ENCODE measurements at regions not wholly inside any gene's neighbourhood (a gene's known extent, or its start where the extent isn't known, plus 50 kb on each side); places are given as distances from the start of the nearest gene placed in this dataset.

GRCh38 chr15:93196135-93196670, 107.2 kb upstream of the RGMA start:
- Histone ChIP-seq H2AFZ (ENCODE audit: control insufficient read depth, low read depth, low read length) (no peak overlapping the region), H3K4me3 (no peak overlapping the region), H3K36me3 (ENCODE audit: control insufficient read depth in 2 of 2, insufficient read depth in 2 of 2, low read length in 1 of 2) (no peaks in the 10 kb centered on the region), H4K20me1 (ENCODE audit: control insufficient read depth, insufficient read depth) (no peaks in the 10 kb centered on the region), H3K4me1 (ENCODE audit: control insufficient read depth, insufficient read depth, low read length) (no peaks in the 10 kb centered on the region), H3K79me2 (ENCODE audit: control insufficient read depth, insufficient read depth, low read length) (no peaks in the 10 kb centered on the region), H3K27ac (ENCODE audit: control insufficient read depth, insufficient read depth) (no peak overlapping the region), H3K27me3 (replicated peaks in 1 of 2; ENCODE audit: control insufficient read depth in 2 of 2, insufficient read depth in 2 of 2, low read length in 1 of 2) (no peaks in the 10 kb centered on the region), H3K9me3 (replicated peaks; ENCODE audit: control insufficient read depth, insufficient read depth, low read length) (no peaks in the 10 kb centered on the region), H3K4me2 (ENCODE audit: control insufficient read depth, insufficient read depth) (no peak overlapping the region), H3K9ac (ENCODE audit: control insufficient read depth, insufficient read depth, low read length) (no peak overlapping the region)
- no peak for FAIRE-seq
- ChIA-PET POLR2A (interaction anchor here (0.6 kb wide), 2 partner anchors 106 to 710 kb away, joined by 7 to 8 read pairs; no protein-coding TSS in a partner anchor), SMC1A (ENCODE audit: uncharacterized antibody, unreplicated experiment) (interaction anchor here (0.6 kb wide), 1 partner anchor 1216 kb away, joined by 4 read pairs; no protein-coding TSS in a partner anchor), CTCF (interaction anchor here (0.9 kb wide), 1 partner anchor 470 kb away, joined by 3 read pairs; no protein-coding TSS in a partner anchor), RAD21 (ENCODE audit: unreplicated experiment) (no interaction called here)
- intact Hi-C loops (cut with micrococcal nuclease; ENCODE audit: unreplicated experiment) (no loop called here), in situ Hi-C loops (cut with MboI) (no loop called here)
- no TSS peak for BruUV-seq (replicated peaks)
- no peak for DNase-seq (ENCODE audit: low read depth, low spot score)
- 18% methylated on average over 5 of the region's 5 CpGs for WGBS (ENCODE audit: insufficient coverage, insufficient replicate concordance, low lambda C conversion rate, missing lambda C conversion rate)
- no peak for TF ChIP-seq CBFB (IDR thresholded peaks at IDR 0.05; ENCODE audit: low read depth)
- ATAC-seq: no peak

GRCh38 chr15:93195109-93195508, 106.1 kb upstream of the RGMA start:
- FAIRE-seq (no peak), DNase-seq (ENCODE audit: low read depth, low spot score) (no peak), ATAC-seq (no peak)
- no peaks in the 10 kb centered on the region for H3K9me3 ChIP-seq (replicated peaks; ENCODE audit: control insufficient read depth, insufficient read depth, low read length)
- H3K79me2 ChIP-seq (ENCODE audit: control insufficient read depth, insufficient read depth, low read length): no peaks in the 10 kb centered on the region
- no TSS peak for BruUV-seq (replicated peaks)
- SMC1A ChIA-PET (ENCODE audit: uncharacterized antibody, unreplicated experiment): no interaction called here
- H2AFZ ChIP-seq (ENCODE audit: control insufficient read depth, low read depth, low read length): no peak overlapping the region
- RAD21 ChIA-PET (ENCODE audit: unreplicated experiment): no interaction called here
- H3K4me1 ChIP-seq (ENCODE audit: control insufficient read depth, insufficient read depth, low read length): no peaks in the 10 kb centered on the region
- no peak overlapping the region for H3K4me2 ChIP-seq (ENCODE audit: control insufficient read depth, insufficient read depth)
- no peak overlapping the region for H3K4me3 ChIP-seq
- CTCF ChIA-PET: no interaction called here
- intact Hi-C loops (cut with micrococcal nuclease; ENCODE audit: unreplicated experiment) (no loop called here), in situ Hi-C loops (cut with MboI) (no loop called here)
- no peaks in the 10 kb centered on the region for H3K27me3 ChIP-seq (replicated peaks in 1 of 2; ENCODE audit: control insufficient read depth in 2 of 2, insufficient read depth in 2 of 2, low read length in 1 of 2)
- no peak overlapping the region for H3K27ac ChIP-seq (ENCODE audit: control insufficient read depth, insufficient read depth)
- no peaks in the 10 kb centered on the region for H4K20me1 ChIP-seq (ENCODE audit: control insufficient read depth, insufficient read depth)
- WGBS (ENCODE audit: insufficient coverage, insufficient replicate concordance, low lambda C conversion rate, missing lambda C conversion rate): 27% methylated on average over 3 of the region's 3 CpGs
- POLR2A ChIA-PET: no interaction called here
- no peaks in the 10 kb centered on the region for H3K36me3 ChIP-seq (ENCODE audit: control insufficient read depth in 2 of 2, insufficient read depth in 2 of 2, low read length in 1 of 2)
- H3K9ac ChIP-seq (ENCODE audit: control insufficient read depth, insufficient read depth, low read length): no peak overlapping the region
- no peak for TF ChIP-seq SIX5 (IDR thresholded peaks at IDR 0.05; ENCODE audit: low read depth, low read length, severe bottlenecking)
- TF ChIP-seq NR2C2 (IDR thresholded peaks at IDR 0.05; ENCODE audit: borderline replicate concordance, control insufficient read depth, insufficient read length, low read depth): no peak
- TF ChIP-seq SMAD5 (IDR thresholded peaks at IDR 0.05; ENCODE audit: low read depth): no peak
- TF ChIP-seq CHD4 (IDR thresholded peaks at IDR 0.05): no peak
- no peak for TF ChIP-seq RFX5 (IDR thresholded peaks at IDR 0.05; ENCODE audit: low read depth, low read length)
- TF ChIP-seq, protein P1, sequence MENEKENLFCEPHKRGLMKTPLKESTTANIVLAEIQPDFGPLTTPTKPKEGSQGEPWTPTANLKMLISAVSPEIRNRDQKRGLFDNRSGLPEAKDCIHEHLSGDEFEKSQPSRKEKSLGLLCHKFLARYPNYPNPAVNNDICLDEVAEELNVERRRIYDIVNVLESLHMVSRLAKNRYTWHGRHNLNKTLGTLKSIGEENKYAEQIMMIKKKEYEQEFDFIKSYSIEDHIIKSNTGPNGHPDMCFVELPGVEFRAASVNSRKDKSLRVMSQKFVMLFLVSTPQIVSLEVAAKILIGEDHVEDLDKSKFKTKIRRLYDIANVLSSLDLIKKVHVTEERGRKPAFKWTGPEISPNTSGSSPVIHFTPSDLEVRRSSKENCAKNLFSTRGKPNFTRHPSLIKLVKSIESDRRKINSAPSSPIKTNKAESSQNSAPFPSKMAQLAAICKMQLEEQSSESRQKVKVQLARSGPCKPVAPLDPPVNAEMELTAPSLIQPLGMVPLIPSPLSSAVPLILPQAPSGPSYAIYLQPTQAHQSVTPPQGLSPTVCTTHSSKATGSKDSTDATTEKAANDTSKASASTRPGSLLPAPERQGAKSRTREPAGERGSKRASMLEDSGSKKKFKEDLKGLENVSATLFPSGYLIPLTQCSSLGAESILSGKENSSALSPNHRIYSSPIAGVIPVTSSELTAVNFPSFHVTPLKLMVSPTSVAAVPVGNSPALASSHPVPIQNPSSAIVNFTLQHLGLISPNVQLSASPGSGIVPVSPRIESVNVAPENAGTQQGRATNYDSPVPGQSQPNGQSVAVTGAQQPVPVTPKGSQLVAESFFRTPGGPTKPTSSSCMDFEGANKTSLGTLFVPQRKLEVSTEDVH (IDR thresholded peaks at IDR 0.05; ENCODE audit: low read depth, partially characterized antibody): no peak
- no peak for TF ChIP-seq SUZ12 (IDR thresholded peaks at IDR 0.05; ENCODE audit: unreplicated experiment)
- no peak for TF ChIP-seq ZSCAN29 (IDR thresholded peaks at IDR 0.05)
- TF ChIP-seq IKZF2 (IDR thresholded peaks at IDR 0.05): no peak
- TF ChIP-seq USF1 (IDR thresholded peaks at IDR 0.05; ENCODE audit: borderline replicate concordance, extremely low read length, insufficient read depth, low read depth, low read length): no peak
- TF ChIP-seq GABPA (IDR thresholded peaks at IDR 0.05; ENCODE audit: low read depth): no peak
- no peak for TF ChIP-seq ZNF384 (IDR thresholded peaks at IDR 0.05; ENCODE audit: borderline replicate concordance, low read depth, low read length)
- TF ChIP-seq BHLHE40 (IDR thresholded peaks at IDR 0.05; ENCODE audit: borderline replicate concordance in 1 of 2, low read depth in 2 of 2, low read length in 1 of 2): no peak

Data from GM12878 (cell line).